Tibial nerve (tissue), 3 donors: ENCODE measurements at regions not wholly inside any gene's neighbourhood (a gene's known extent, or its start where the extent isn't known, plus 50 kb on each side); places are given as distances from the start of the nearest gene placed in this dataset.

Experiments used
- POLR2A ChIP-seq, 2 donors: fragments of 450-650 bp; IDR thresholded peaks; one replicate each; pipeline ENCODE4 v1.6.1; 2017; ENCODE audit warnings: antibody characterized with exemption in 2 of 2, mild to moderate bottlenecking in 2 of 2, moderate library complexity in 2 of 2
- TF ChIP-seq, protein P1 (sequence below), 5 experiments: fragments of 200-600 bp in 3 of 5; fragments of 450-650 bp in 2 of 5; sonication (generic) in 3 of 5; IDR thresholded peaks; one replicate each; pipeline ENCODE4 v1.5.1; 2016 to 2019; ENCODE audit warnings: antibody characterized with exemption in 5 of 5, mild to moderate bottlenecking in 3 of 5, moderate library complexity in 2 of 5

- TF ChIP-seq, protein P1, sequence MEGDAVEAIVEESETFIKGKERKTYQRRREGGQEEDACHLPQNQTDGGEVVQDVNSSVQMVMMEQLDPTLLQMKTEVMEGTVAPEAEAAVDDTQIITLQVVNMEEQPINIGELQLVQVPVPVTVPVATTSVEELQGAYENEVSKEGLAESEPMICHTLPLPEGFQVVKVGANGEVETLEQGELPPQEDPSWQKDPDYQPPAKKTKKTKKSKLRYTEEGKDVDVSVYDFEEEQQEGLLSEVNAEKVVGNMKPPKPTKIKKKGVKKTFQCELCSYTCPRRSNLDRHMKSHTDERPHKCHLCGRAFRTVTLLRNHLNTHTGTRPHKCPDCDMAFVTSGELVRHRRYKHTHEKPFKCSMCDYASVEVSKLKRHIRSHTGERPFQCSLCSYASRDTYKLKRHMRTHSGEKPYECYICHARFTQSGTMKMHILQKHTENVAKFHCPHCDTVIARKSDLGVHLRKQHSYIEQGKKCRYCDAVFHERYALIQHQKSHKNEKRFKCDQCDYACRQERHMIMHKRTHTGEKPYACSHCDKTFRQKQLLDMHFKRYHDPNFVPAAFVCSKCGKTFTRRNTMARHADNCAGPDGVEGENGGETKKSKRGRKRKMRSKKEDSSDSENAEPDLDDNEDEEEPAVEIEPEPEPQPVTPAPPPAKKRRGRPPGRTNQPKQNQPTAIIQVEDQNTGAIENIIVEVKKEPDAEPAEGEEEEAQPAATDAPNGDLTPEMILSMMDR (IDR thresholded peaks at IDR 0.05), result no peak
- no peak for TF ChIP-seq POLR2A (IDR thresholded peaks at IDR 0.05)
Observed at GRCh38 chr5:44225231-44226160, 163.7 kb downstream of the FGF10 start.
